Stimulated activated CD8-positive, alpha-beta memory T cell treated with anti-CD3 and anti-CD28 coated beads, Interleukin-4, amount 100 ng/mL, for 24 hours (primary cell): ENCODE measurements at regions not wholly inside any gene's neighbourhood (a gene's known extent, or its start where the extent isn't known, plus 50 kb on each side); places are given as distances from the start of the nearest gene placed in this dataset.

Experiments used
- DNase-seq: peaks from one replicate; pipeline ENCODE4 v3.0.0-alpha.2; 2020; ENCODE audit warnings: low read depth

- no peak for DNase-seq
Measured at GRCh38 chr13:89902223-89902622, 1445.3 kb upstream of the MIR17HG start.

- DNase-seq = no peak
Measured at GRCh38 chr13:89903115-89903514, 1444.4 kb upstream of the MIR17HG start.

- no peak for DNase-seq
Measured at GRCh38 chr13:89910166-89910565, 1437.3 kb upstream of the MIR17HG start.

- DNase-seq = no peak
Measured at GRCh38 chr13:89916551-89916950, 1430.9 kb upstream of the MIR17HG start.

GRCh38 chr13:89920461-89920860 is 1427.0 kb upstream of the MIR17HG start:
- DNase-seq = no peak

- no peak for DNase-seq
Measured at GRCh38 chr13:89923052-89923451, 1424.4 kb upstream of the MIR17HG start.

GRCh38 chr13:89923736-89924135 is 1423.8 kb upstream of the MIR17HG start:
- no peak for DNase-seq

GRCh38 chr13:89925107-89925506 is 1422.4 kb upstream of the MIR17HG start:
- DNase-seq = no peak

GRCh38 chr13:89930861-89931260 is 1416.6 kb upstream of the MIR17HG start:
- no peak for DNase-seq

GRCh38 chr13:89932902-89933301 is 1414.6 kb upstream of the MIR17HG start:
- DNase-seq = no peak

- no peak for DNase-seq
Measured at GRCh38 chr13:89936256-89936655, 1411.2 kb upstream of the MIR17HG start.

GRCh38 chr13:89937420-89937819 is 1410.1 kb upstream of the MIR17HG start:
- DNase-seq = no peak

- DNase-seq = no peak
Measured at GRCh38 chr13:89940383-89940782, 1407.1 kb upstream of the MIR17HG start.

GRCh38 chr13:89943139-89943538 is 1404.3 kb upstream of the MIR17HG start:
- DNase-seq = no peak

GRCh38 chr13:89950225-89950624 is 1397.3 kb upstream of the MIR17HG start:
- DNase-seq = no peak

GRCh38 chr13:89951341-89951740 is 1396.1 kb upstream of the MIR17HG start:
- DNase-seq = no peak

GRCh38 chr13:89953581-89953980 is 1393.9 kb upstream of the MIR17HG start:
- no peak for DNase-seq

- DNase-seq = no peak
Measured at GRCh38 chr13:89955773-89956172, 1391.7 kb upstream of the MIR17HG start.

GRCh38 chr13:89959074-89959473 is 1388.4 kb upstream of the MIR17HG start:
- DNase-seq = no peak

GRCh38 chr13:89965252-89965651 is 1382.2 kb upstream of the MIR17HG start:
- DNase-seq = no peak

- DNase-seq = no peak
Measured at GRCh38 chr13:89966524-89966923, 1381.0 kb upstream of the MIR17HG start.

- no peak for DNase-seq
Measured at GRCh38 chr13:89967701-89968100, 1379.8 kb upstream of the MIR17HG start.

- DNase-seq = no peak
Measured at GRCh38 chr13:89968470-89968869, 1379.0 kb upstream of the MIR17HG start.

GRCh38 chr13:89970353-89970709 is 1377.2 kb upstream of the MIR17HG start:
- no peak for DNase-seq

- no peak for DNase-seq
Measured at GRCh38 chr13:89977203-89977602, 1370.3 kb upstream of the MIR17HG start.
